NT2/D1 (cell line): ENCODE measurements at regions not wholly inside any gene's neighbourhood (a gene's known extent, or its start where the extent isn't known, plus 50 kb on each side); places are given as distances from the start of the nearest gene placed in this dataset.

Experiments
- SUZ12 ChIP-seq: IDR thresholded peaks from 2 replicates; pipeline ENCODE4 v1.6.1; 2011; ENCODE audit not compliant: insufficient read length, insufficient read depth; ENCODE audit errors: extremely low read depth
- ZNF274 ChIP-seq: IDR thresholded peaks from 2 replicates; pipeline ENCODE4 v1.6.1; 2011; ENCODE audit warnings: mild to moderate bottlenecking, low read depth, low read length

DNA sequence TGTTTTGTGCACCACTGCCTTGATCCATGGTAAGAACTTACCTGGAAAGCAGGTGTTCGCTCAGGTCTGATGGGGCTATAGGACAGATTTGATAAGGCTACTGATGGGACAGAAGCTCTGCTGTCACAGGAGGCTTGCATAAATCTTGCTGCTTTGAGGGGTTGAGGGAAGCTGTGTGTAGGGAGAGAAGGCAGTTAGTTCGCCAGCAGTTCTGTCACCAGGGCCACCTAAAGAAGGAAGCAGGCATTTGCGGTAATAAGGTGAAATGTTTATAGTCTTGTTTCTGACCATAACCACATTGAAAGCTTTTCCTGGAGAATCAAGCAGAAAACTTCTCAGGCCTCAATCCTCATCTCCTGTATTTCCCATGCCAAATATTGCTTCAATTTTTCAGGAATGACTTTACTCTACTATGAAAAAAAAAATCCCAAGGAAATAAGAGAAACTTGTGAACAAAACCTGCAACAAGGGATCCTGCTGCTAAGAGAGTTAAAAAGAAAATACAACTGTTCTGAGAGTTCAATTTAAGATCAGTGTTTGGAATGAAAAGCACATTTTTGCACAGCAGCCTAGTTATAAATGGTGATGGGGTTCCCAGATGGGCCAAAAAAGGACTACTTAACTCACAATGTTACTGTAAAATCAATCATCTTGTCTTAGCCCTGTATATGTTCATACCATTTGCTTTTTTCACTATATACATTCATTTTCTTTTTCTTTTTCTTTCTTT is 122.0 kb upstream of the RANBP3L start:
- TF ChIP-seq SUZ12 (no peak), ZNF274 (no peak)
